HEK293 (cell line): ENCODE measurements at regions not wholly inside any gene's neighbourhood (a gene's known extent, or its start where the extent isn't known, plus 50 kb on each side); places are given as distances from the start of the nearest gene placed in this dataset.

Source experiments
- CTCF ChIA-PET: fragments of 350-600 bp; formaldehyde crosslinking; extraction: SDS; loops from one replicate; lab custom pipeline; 2021; ENCODE audit warnings: antibody characterized with exemption; lab: Yijun Ruan, JAX
- POLR2A ChIA-PET: fragments of 300-600 bp; formaldehyde crosslinking; extraction: SDS; loops from one replicate; lab custom pipeline; 2020; ENCODE audit warnings: antibody characterized with exemption, inconsistent platforms; lab: Yijun Ruan, JAX
- H3K27ac ChIP-seq: fragments of 200-500 bp; sonication (Bioruptor generic); 2 replicates; pipeline ENCODE4 v1.5.1; 2014; ENCODE audit warnings: low read depth, low read length, control low read depth, inconsistent platforms; ENCODE audit errors: extremely low read depth
- H3K36me3 ChIP-seq, 2 experiments: fragments of 200-500 bp in 1 of 2; sonication (Bioruptor generic) in 1 of 2; 1 replicate in 1 of 2; 2 replicates in 1 of 2; pipeline ENCODE4 v1.5.1; 2014 to 2017; ENCODE audit warnings: inconsistent platforms in 2 of 2, low read length in 2 of 2; ENCODE audit not compliant: control insufficient read depth in 2 of 2, insufficient read depth in 1 of 2
- H3K4me1 ChIP-seq: fragments of 200-500 bp; sonication (Bioruptor generic); 2 replicates; pipeline ENCODE4 v1.5.1; 2014; ENCODE audit warnings: mild to moderate bottlenecking, low read length, inconsistent platforms; ENCODE audit not compliant: control insufficient read depth, insufficient read depth
- H3K4me3 ChIP-seq: 2 replicates; pipeline ENCODE4 v1.5.1; 2011; ENCODE audit warnings: low read depth, mild to moderate bottlenecking, control low read depth, low read length, moderate library complexity
- H3K9me3 ChIP-seq: fragments of 200-500 bp; sonication (Bioruptor generic); 2 replicates; pipeline ENCODE4 v1.5.1; 2014; ENCODE audit warnings: low read depth, low read length, inconsistent platforms; ENCODE audit not compliant: control insufficient read depth, insufficient read depth
- GLIS1 ChIP-seq: fragments of 450-650 bp; formaldehyde crosslinking; IDR thresholded peaks from 2 replicates; pipeline ENCODE4 v1.5.1; 2016; ENCODE audit warnings: missing biosample characterization, missing genetic modification characterization
- HOXD13 ChIP-seq: sonication (generic); formaldehyde crosslinking; IDR thresholded peaks from 2 replicates; pipeline ENCODE4 v1.8.0; 2022; ENCODE audit warnings: missing genetic modification reagents, borderline replicate concordance
- KLF9 ChIP-seq: fragments of 450-650 bp; formaldehyde crosslinking; IDR thresholded peaks from 2 replicates; pipeline ENCODE4 v1.5.1; 2016; ENCODE audit warnings: missing biosample characterization, missing genetic modification characterization, low read depth
- SP7 ChIP-seq: fragments of 450-650 bp; formaldehyde crosslinking; IDR thresholded peaks from 2 replicates; pipeline ENCODE4 v1.5.1; 2016; ENCODE audit warnings: missing biosample characterization, missing genetic modification characterization
- ZBTB20 ChIP-seq: fragments of 450-650 bp; formaldehyde crosslinking; IDR thresholded peaks from 2 replicates; pipeline ENCODE4 v1.5.1; 2016; ENCODE audit warnings: missing biosample characterization, missing genetic modification characterization
- ZNF114 ChIP-seq: fragments of 450-650 bp; formaldehyde crosslinking; IDR thresholded peaks from 2 replicates; pipeline ENCODE4 v1.5.0; 2017; ENCODE audit warnings: missing biosample characterization, missing genetic modification characterization
- ZNF121 ChIP-seq: fragments of 450-650 bp; formaldehyde crosslinking; IDR thresholded peaks from 2 replicates; pipeline ENCODE4 v1.5.1; 2016; ENCODE audit warnings: missing biosample characterization, missing genetic modification characterization
- ZNF138 ChIP-seq: fragments of 450-650 bp; formaldehyde crosslinking; IDR thresholded peaks from 2 replicates; pipeline ENCODE4 v1.5.1; 2016; ENCODE audit warnings: missing biosample characterization, missing genetic modification characterization, borderline replicate concordance
- ZNF155 ChIP-seq: fragments of 450-650 bp; formaldehyde crosslinking; IDR thresholded peaks from 2 replicates; pipeline ENCODE4 v1.5.1; 2016; ENCODE audit warnings: missing biosample characterization, missing genetic modification characterization
- ZNF211 ChIP-seq: fragments of 450-650 bp; formaldehyde crosslinking; IDR thresholded peaks from 2 replicates; pipeline ENCODE4 v1.5.1; 2016; ENCODE audit warnings: low read depth, missing biosample characterization, missing genetic modification characterization
- ZNF266 ChIP-seq: fragments of 450-650 bp; formaldehyde crosslinking; IDR thresholded peaks from 2 replicates; pipeline ENCODE4 v1.5.1; 2016; ENCODE audit warnings: missing biosample characterization, missing genetic modification characterization, low read depth
- ZNF37A ChIP-seq: fragments of 450-650 bp; IDR thresholded peaks from 2 replicates; pipeline ENCODE4 v1.5.1; 2018; ENCODE audit warnings: missing biosample characterization, missing genetic modification characterization
- ZNF416 ChIP-seq: fragments of 450-650 bp; formaldehyde crosslinking; IDR thresholded peaks from 2 replicates; pipeline ENCODE4 v1.5.1; 2016; ENCODE audit warnings: missing biosample characterization, missing genetic modification characterization
- ZNF433 ChIP-seq: fragments of 450-650 bp; formaldehyde crosslinking; IDR thresholded peaks from 2 replicates; pipeline ENCODE4 v1.5.1; 2016; ENCODE audit warnings: missing biosample characterization, missing genetic modification characterization, low read depth
- ZNF529 ChIP-seq: fragments of 450-650 bp; formaldehyde crosslinking; IDR thresholded peaks from 2 replicates; pipeline ENCODE4 v1.5.1; 2017; ENCODE audit warnings: missing genetic modification characterization, missing biosample characterization; ENCODE audit not compliant: insufficient replicate concordance
- ZNF585B ChIP-seq: fragments of 450-650 bp; formaldehyde crosslinking; IDR thresholded peaks from 2 replicates; pipeline ENCODE4 v1.5.1; 2016; ENCODE audit warnings: missing biosample characterization, missing genetic modification characterization
- ZNF623 ChIP-seq: fragments of 450-650 bp; formaldehyde crosslinking; IDR thresholded peaks from 2 replicates; pipeline ENCODE4 v1.5.1; 2016; ENCODE audit warnings: missing biosample characterization, missing genetic modification characterization
- ZNF654 ChIP-seq: fragments of 450-650 bp; formaldehyde crosslinking; IDR thresholded peaks from 2 replicates; pipeline ENCODE4 v1.5.1; 2016; ENCODE audit warnings: low read depth, missing biosample characterization, missing genetic modification characterization
- ZNF660 ChIP-seq: fragments of 450-650 bp; IDR thresholded peaks from 2 replicates; pipeline ENCODE4 v1.5.1; 2018; ENCODE audit warnings: missing biosample characterization, mild to moderate bottlenecking, missing genetic modification characterization
- ZNF701 ChIP-seq: fragments of 450-650 bp; formaldehyde crosslinking; IDR thresholded peaks from 2 replicates; pipeline ENCODE4 v1.5.1; 2016; ENCODE audit warnings: missing biosample characterization, missing genetic modification characterization
- ZNF747 ChIP-seq: fragments of 450-650 bp; formaldehyde crosslinking; IDR thresholded peaks from 2 replicates; pipeline ENCODE4 v1.5.1; 2016; ENCODE audit warnings: missing biosample characterization, missing genetic modification characterization
- ZNF785 ChIP-seq: fragments of 450-650 bp; formaldehyde crosslinking; IDR thresholded peaks from 2 replicates; pipeline ENCODE4 v1.5.1; 2016; ENCODE audit warnings: missing biosample characterization, missing genetic modification characterization
- ZNF837 ChIP-seq: fragments of 450-650 bp; formaldehyde crosslinking; IDR thresholded peaks from 2 replicates; pipeline ENCODE4 v1.5.1; 2016; ENCODE audit warnings: missing biosample characterization, missing genetic modification characterization
- ZNF843 ChIP-seq: fragments of 450-650 bp; formaldehyde crosslinking; IDR thresholded peaks from 2 replicates; pipeline ENCODE4 v1.5.1; 2016; ENCODE audit warnings: missing biosample characterization, missing genetic modification characterization
- ZSCAN16 ChIP-seq: fragments of 450-650 bp; formaldehyde crosslinking; IDR thresholded peaks from 2 replicates; pipeline ENCODE4 v1.5.1; 2016; ENCODE audit warnings: missing biosample characterization, missing genetic modification characterization
- ZSCAN30 ChIP-seq: fragments of 450-650 bp; IDR thresholded peaks from 2 replicates; pipeline ENCODE4 v1.5.1; 2018; ENCODE audit warnings: missing biosample characterization, mild to moderate bottlenecking, missing genetic modification characterization, moderate library complexity
- ZSCAN5A ChIP-seq: fragments of 450-650 bp; formaldehyde crosslinking; IDR thresholded peaks from 2 replicates; pipeline ENCODE4 v1.5.1; 2016; ENCODE audit warnings: missing biosample characterization, missing genetic modification characterization
- TF ChIP-seq, protein P1 (sequence below): fragments of 450-650 bp; formaldehyde crosslinking; conservative IDR thresholded peaks from 2 replicates; pipeline ENCODE4 v1.5.1; 2016; ENCODE audit warnings: low read depth, missing biosample characterization, missing genetic modification characterization
- TF ChIP-seq, protein P2 (sequence below): fragments of 450-650 bp; formaldehyde crosslinking; IDR thresholded peaks from 2 replicates; pipeline ENCODE4 v1.5.1; 2017; ENCODE audit warnings: missing biosample characterization, missing genetic modification characterization
- TF ChIP-seq, protein P3 (sequence below): fragments of 450-650 bp; formaldehyde crosslinking; IDR thresholded peaks from 2 replicates; pipeline ENCODE4 v1.5.1; 2017; ENCODE audit warnings: missing biosample characterization, missing genetic modification characterization
- TF ChIP-seq, protein P4 (sequence below): fragments of 450-650 bp; formaldehyde crosslinking; IDR thresholded peaks from 2 replicates; pipeline ENCODE4 v1.5.1; 2016; ENCODE audit warnings: missing biosample characterization, missing genetic modification characterization
- TF ChIP-seq, protein P5 (sequence below): fragments of 450-650 bp; formaldehyde crosslinking; IDR thresholded peaks from 2 replicates; pipeline ENCODE4 v1.5.1; 2016; ENCODE audit warnings: missing biosample characterization, missing genetic modification characterization

GRCh38 chrX:149365061-149365460 is 140.0 kb downstream of the IDS start:
- CTCF ChIA-PET = interaction anchor here (0.6 to 0.7 kb wide), 2 partner anchors 11 to 47 kb away, joined by 3 read pairs; no protein-coding TSS in a partner anchor

DNA sequence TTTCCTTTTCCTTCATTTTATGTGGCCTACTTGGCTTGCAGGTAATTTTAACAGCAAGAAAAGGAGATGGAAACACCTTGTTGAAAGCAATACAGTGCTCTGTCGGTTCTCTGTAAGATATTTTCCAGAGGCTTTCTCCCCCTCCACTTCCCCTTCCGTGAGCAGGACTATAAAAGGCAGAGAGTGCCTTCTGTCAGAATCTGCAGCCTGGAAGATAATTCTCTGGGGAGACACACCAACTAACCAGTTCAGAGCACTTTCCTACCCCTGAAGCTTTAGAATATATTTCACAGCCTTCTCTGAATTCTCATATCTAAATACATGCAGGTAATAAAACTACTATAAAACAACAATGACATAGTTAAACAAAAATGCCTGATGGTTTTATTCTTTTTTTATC is 141.1 kb downstream of the IDS start:
- Histone ChIP-seq H3K4me1 (no peaks in the 10 kb centered on the region), H3K9me3 (no peaks in the 10 kb centered on the region; the same call in 1 of the 2 replicates), H3K36me3 (no peaks in the 10 kb centered on the region), H3K27ac (no peak overlapping the region), H3K4me3 (no peak overlapping the region)
- POLR2A ChIA-PET = no interaction called here
- CTCF ChIA-PET = no interaction called here
- TF ChIP-seq ZNF37A (tag by site-specific recombination) (no peak), ZNF701 (tag by site-specific recombination) (no peak), ZNF654 (no peak), ZNF529 (no peak), ZSCAN5A (tag by site-specific recombination) (no peak), ZSCAN16 (tag by site-specific recombination) (no peak), ZNF623 (tag by site-specific recombination) (no peak), ZNF416 (tag by site-specific recombination) (no peak), ZNF837 (tag by site-specific recombination) (no peak), ZSCAN30 (tag by site-specific recombination) (no peak), SP7 (tag by site-specific recombination) (no peak), ZNF785 (tag by site-specific recombination) (no peak), ZNF266 (no peak), ZNF843 (no peak)
- TF ChIP-seq, protein P1, sequence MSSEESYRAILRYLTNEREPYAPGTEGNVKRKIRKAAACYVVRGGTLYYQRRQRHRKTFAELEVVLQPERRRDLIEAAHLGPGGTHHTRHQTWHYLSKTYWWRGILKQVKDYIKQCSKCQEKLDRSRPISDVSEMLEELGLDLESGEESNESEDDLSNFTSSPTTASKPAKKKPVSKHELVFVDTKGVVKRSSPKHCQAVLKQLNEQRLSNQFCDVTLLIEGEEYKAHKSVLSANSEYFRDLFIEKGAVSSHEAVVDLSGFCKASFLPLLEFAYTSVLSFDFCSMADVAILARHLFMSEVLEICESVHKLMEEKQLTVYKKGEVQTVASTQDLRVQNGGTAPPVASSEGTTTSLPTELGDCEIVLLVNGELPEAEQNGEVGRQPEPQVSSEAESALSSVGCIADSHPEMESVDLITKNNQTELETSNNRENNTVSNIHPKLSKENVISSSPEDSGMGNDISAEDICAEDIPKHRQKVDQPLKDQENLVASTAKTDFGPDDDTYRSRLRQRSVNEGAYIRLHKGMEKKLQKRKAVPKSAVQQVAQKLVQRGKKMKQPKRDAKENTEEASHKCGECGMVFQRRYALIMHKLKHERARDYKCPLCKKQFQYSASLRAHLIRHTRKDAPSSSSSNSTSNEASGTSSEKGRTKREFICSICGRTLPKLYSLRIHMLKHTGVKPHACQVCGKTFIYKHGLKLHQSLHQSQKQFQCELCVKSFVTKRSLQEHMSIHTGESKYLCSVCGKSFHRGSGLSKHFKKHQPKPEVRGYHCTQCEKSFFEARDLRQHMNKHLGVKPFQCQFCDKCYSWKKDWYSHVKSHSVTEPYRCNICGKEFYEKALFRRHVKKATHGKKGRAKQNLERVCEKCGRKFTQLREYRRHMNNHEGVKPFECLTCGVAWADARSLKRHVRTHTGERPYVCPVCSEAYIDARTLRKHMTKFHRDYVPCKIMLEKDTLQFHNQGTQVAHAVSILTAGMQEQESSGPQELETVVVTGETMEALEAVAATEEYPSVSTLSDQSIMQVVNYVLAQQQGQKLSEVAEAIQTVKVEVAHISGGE (tag by site-specific recombination) = no peak
- TF ChIP-seq, protein P2, sequence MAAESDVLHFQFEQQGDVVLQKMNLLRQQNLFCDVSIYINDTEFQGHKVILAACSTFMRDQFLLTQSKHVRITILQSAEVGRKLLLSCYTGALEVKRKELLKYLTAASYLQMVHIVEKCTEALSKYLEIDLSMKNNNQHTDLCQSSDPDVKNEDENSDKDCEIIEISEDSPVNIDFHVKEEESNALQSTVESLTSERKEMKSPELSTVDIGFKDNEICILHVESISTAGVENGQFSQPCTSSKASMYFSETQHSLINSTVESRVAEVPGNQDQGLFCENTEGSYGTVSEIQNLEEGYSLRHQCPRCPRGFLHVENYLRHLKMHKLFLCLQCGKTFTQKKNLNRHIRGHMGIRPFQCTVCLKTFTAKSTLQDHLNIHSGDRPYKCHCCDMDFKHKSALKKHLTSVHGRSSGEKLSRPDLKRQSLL = no peak
- TF ChIP-seq, protein P3, sequence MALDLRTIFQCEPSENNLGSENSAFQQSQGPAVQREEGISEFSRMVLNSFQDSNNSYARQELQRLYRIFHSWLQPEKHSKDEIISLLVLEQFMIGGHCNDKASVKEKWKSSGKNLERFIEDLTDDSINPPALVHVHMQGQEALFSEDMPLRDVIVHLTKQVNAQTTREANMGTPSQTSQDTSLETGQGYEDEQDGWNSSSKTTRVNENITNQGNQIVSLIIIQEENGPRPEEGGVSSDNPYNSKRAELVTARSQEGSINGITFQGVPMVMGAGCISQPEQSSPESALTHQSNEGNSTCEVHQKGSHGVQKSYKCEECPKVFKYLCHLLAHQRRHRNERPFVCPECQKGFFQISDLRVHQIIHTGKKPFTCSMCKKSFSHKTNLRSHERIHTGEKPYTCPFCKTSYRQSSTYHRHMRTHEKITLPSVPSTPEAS (tag by site-specific recombination) = no peak
- TF ChIP-seq, protein P4, sequence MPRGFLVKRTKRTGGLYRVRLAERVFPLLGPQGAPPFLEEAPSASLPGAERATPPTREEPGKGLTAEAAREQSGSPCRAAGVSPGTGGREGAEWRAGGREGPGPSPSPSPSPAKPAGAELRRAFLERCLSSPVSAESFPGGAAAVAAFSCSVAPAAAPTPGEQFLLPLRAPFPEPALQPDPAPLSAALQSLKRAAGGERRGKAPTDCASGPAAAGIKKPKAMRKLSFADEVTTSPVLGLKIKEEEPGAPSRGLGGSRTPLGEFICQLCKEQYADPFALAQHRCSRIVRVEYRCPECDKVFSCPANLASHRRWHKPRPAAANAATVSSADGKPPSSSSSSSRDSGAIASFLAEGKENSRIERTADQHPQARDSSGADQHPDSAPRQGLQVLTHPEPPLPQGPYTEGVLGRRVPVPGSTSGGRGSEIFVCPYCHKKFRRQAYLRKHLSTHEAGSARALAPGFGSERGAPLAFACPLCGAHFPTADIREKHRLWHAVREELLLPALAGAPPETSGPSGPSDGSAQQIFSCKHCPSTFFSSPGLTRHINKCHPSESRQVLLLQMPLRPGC (tag by site-specific recombination) = no peak

More at GRCh38 chrX:149365061-149365460, 140.0 kb downstream of the IDS start:
- Histone ChIP-seq H3K4me3 (no peak overlapping the region), H3K27ac (no peak overlapping the region), H3K9me3 (no peaks in the 10 kb centered on the region), H3K4me1 (no peaks in the 10 kb centered on the region), H3K36me3 (no peaks in the 10 kb centered on the region)
- TF ChIP-seq ZNF585B (tag by site-specific recombination) = no peak
- no peak for TF ChIP-seq KLF9
- no peak for TF ChIP-seq ZNF433 (tag by site-specific recombination)
- TF ChIP-seq ZNF155 (tag by site-specific recombination) = no peak
- TF ChIP-seq, protein P5, sequence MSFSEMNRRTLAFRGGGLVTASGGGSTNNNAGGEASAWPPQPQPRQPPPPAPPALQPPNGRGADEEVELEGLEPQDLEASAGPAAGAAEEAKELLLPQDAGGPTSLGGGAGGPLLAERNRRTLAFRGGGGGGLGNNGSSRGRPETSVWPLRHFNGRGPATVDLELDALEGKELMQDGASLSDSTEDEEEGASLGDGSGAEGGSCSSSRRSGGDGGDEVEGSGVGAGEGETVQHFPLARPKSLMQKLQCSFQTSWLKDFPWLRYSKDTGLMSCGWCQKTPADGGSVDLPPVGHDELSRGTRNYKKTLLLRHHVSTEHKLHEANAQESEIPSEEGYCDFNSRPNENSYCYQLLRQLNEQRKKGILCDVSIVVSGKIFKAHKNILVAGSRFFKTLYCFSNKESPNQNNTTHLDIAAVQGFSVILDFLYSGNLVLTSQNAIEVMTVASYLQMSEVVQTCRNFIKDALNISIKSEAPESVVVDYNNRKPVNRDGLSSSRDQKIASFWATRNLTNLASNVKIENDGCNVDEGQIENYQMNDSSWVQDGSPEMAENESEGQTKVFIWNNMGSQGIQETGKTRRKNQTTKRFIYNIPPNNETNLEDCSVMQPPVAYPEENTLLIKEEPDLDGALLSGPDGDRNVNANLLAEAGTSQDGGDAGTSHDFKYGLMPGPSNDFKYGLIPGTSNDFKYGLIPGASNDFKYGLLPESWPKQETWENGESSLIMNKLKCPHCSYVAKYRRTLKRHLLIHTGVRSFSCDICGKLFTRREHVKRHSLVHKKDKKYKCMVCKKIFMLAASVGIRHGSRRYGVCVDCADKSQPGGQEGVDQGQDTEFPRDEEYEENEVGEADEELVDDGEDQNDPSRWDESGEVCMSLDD (tag by site-specific recombination) = no peak
- TF ChIP-seq ZNF121 (tag by site-specific recombination) = no peak
- TF ChIP-seq ZBTB20 (tag by site-specific recombination) = no peak
- TF ChIP-seq HOXD13 (CRISPR knock-in tag) = no peak
- no peak for TF ChIP-seq ZSCAN30 (tag by site-specific recombination)
- no peak for TF ChIP-seq ZNF114 (tag by site-specific recombination)
- no peak for TF ChIP-seq GLIS1
- TF ChIP-seq ZNF138 (tag by site-specific recombination) = no peak
- TF ChIP-seq ZNF660 (tag by site-specific recombination) = no peak
- no peak for TF ChIP-seq ZNF747
- no peak for TF ChIP-seq ZNF211 (tag by site-specific recombination)
- POLR2A ChIA-PET = no interaction called here
